ENCODE measurements at regions not wholly inside any gene's neighbourhood (a gene's known extent, or its start where the extent isn't known, plus 50 kb on each side); places are given as distances from the start of the nearest gene placed in this dataset.

DNA sequence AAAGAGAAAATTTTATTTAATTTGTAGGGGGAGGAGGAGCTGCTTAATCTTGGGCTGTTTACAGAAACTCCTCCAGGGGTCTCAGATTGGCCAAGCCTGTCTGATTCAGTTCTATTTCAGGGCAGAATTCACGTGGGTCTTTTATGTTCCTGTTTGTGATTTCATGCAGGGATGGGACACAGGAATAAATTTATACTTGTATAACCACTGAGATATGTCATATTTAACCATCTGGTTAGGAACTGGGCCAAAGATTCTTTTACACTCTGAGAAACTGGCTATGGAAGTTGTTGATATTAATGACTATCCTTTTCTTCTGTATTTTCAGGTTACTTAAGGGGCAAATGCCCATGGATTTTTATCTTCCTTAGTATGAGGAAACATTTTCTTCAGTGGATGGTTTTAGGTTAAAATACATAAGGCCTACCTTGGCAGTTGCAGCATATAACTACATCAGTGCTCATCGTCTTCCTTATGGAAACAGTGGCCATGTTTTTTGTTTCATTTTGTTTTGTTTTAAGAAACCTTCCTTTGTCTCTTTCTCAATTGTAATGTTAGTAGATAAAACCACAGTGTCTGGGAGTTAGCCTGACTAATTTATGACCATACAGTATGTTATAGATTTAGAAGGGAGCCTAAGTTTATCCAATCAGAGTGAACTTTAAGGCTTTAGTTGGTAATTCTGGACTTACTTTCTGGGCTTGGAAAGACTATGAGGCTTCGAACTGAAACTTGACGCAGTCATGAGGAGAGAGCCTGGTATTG is 132.4 kb upstream of the ANO3 start:
- POLR2A ChIA-PET: no interaction called here
- H3K27ac Mint-ChIP-seq: no peak overlapping the region

GRCh38 chr11:26201411-26201810 is 130.5 kb upstream of the ANO3 start:
- no peak for TF ChIP-seq CBFB (CRISPR knock-in tag; IDR thresholded peaks at IDR 0.05; ENCODE audit: low read depth)
- TF ChIP-seq, protein P1, sequence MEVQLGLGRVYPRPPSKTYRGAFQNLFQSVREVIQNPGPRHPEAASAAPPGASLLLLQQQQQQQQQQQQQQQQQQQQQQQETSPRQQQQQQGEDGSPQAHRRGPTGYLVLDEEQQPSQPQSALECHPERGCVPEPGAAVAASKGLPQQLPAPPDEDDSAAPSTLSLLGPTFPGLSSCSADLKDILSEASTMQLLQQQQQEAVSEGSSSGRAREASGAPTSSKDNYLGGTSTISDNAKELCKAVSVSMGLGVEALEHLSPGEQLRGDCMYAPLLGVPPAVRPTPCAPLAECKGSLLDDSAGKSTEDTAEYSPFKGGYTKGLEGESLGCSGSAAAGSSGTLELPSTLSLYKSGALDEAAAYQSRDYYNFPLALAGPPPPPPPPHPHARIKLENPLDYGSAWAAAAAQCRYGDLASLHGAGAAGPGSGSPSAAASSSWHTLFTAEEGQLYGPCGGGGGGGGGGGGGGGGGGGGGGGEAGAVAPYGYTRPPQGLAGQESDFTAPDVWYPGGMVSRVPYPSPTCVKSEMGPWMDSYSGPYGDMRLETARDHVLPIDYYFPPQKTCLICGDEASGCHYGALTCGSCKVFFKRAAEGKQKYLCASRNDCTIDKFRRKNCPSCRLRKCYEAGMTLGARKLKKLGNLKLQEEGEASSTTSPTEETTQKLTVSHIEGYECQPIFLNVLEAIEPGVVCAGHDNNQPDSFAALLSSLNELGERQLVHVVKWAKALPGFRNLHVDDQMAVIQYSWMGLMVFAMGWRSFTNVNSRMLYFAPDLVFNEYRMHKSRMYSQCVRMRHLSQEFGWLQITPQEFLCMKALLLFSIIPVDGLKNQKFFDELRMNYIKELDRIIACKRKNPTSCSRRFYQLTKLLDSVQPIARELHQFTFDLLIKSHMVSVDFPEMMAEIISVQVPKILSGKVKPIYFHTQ (CRISPR knock-in tag; IDR thresholded peaks at IDR 0.05): no peak
- no peak for TF ChIP-seq JAZF1 (CRISPR knock-in tag; IDR thresholded peaks at IDR 0.05)
- TF ChIP-seq IRF2 (CRISPR knock-in tag; IDR thresholded peaks at IDR 0.05; ENCODE audit: borderline replicate concordance, low read depth): no peak
- no peak for TF ChIP-seq ESRRA (CRISPR knock-in tag; IDR thresholded peaks at IDR 0.05; ENCODE audit: borderline replicate concordance)
- no peak for TF ChIP-seq RORB (CRISPR knock-in tag; IDR thresholded peaks at IDR 0.05)
- no peak for TF ChIP-seq NR2C2 (CRISPR knock-in tag; IDR thresholded peaks at IDR 0.05)
- TF ChIP-seq, protein P2, sequence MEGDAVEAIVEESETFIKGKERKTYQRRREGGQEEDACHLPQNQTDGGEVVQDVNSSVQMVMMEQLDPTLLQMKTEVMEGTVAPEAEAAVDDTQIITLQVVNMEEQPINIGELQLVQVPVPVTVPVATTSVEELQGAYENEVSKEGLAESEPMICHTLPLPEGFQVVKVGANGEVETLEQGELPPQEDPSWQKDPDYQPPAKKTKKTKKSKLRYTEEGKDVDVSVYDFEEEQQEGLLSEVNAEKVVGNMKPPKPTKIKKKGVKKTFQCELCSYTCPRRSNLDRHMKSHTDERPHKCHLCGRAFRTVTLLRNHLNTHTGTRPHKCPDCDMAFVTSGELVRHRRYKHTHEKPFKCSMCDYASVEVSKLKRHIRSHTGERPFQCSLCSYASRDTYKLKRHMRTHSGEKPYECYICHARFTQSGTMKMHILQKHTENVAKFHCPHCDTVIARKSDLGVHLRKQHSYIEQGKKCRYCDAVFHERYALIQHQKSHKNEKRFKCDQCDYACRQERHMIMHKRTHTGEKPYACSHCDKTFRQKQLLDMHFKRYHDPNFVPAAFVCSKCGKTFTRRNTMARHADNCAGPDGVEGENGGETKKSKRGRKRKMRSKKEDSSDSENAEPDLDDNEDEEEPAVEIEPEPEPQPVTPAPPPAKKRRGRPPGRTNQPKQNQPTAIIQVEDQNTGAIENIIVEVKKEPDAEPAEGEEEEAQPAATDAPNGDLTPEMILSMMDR (IDR thresholded peaks at IDR 0.05): no peak
- TF ChIP-seq ZNF532 (CRISPR knock-in tag; IDR thresholded peaks at IDR 0.05; ENCODE audit: borderline replicate concordance): no peak
- TF ChIP-seq NFATC4 (CRISPR knock-in tag; IDR thresholded peaks at IDR 0.05): no peak
- H3K27me3 Mint-ChIP-seq (ENCODE audit: low read depth): no peaks in the 10 kb centered on the region
- CTCF ChIA-PET: interaction anchor here (0.9 kb wide), 1 partner anchor 220 kb away, joined by 3 read pairs; no protein-coding TSS in a partner anchor
- no peak overlapping the region for H3K27ac Mint-ChIP-seq
- DNase-seq (ENCODE audit: low spot score): no peak
- no peaks in the 10 kb centered on the region for H3K36me3 Mint-ChIP-seq
- ATAC-seq: no peak
- no peaks in the 10 kb centered on the region for H3K4me1 Mint-ChIP-seq
- POLR2A ChIA-PET: interaction anchor here (0.7 kb wide), 1 partner anchor 8 kb away, joined by 4 read pairs; no protein-coding TSS in a partner anchor
- H3K4me3 Mint-ChIP-seq: no peak overlapping the region
- peaks cover 4% of the 10 kb centered on the region for H3K9me3 Mint-ChIP-seq

More for the DNA sequence above, 132.4 kb upstream of the ANO3 start:
- H3K4me3 Mint-ChIP-seq: no peak overlapping the region
- peaks cover 4% of the 10 kb centered on the region for H3K9me3 Mint-ChIP-seq
- no peaks in the 10 kb centered on the region for H3K27me3 Mint-ChIP-seq (ENCODE audit: low read depth)
- no peak for TF ChIP-seq CREB1 (CRISPR knock-in tag; IDR thresholded peaks at IDR 0.05)
- no peak for TF ChIP-seq ZBTB43 (CRISPR knock-in tag; IDR thresholded peaks at IDR 0.05)
- TF ChIP-seq OVOL2 (CRISPR knock-in tag; IDR thresholded peaks at IDR 0.05; ENCODE audit: borderline replicate concordance): no peak
- no peak for TF ChIP-seq ATF2 (CRISPR knock-in tag; IDR thresholded peaks at IDR 0.05; ENCODE audit: borderline replicate concordance, low read depth)
- TF ChIP-seq, protein P3, sequence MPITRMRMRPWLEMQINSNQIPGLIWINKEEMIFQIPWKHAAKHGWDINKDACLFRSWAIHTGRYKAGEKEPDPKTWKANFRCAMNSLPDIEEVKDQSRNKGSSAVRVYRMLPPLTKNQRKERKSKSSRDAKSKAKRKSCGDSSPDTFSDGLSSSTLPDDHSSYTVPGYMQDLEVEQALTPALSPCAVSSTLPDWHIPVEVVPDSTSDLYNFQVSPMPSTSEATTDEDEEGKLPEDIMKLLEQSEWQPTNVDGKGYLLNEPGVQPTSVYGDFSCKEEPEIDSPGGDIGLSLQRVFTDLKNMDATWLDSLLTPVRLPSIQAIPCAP (CRISPR knock-in tag; IDR thresholded peaks at IDR 0.05): no peak
- no peak for TF ChIP-seq NFATC4 (CRISPR knock-in tag; IDR thresholded peaks at IDR 0.05)
- TF ChIP-seq, protein P4, sequence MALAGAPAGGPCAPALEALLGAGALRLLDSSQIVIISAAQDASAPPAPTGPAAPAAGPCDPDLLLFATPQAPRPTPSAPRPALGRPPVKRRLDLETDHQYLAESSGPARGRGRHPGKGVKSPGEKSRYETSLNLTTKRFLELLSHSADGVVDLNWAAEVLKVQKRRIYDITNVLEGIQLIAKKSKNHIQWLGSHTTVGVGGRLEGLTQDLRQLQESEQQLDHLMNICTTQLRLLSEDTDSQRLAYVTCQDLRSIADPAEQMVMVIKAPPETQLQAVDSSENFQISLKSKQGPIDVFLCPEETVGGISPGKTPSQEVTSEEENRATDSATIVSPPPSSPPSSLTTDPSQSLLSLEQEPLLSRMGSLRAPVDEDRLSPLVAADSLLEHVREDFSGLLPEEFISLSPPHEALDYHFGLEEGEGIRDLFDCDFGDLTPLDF (CRISPR knock-in tag; IDR thresholded peaks at IDR 0.05): no peak
- DNase-seq (ENCODE audit: low spot score) (no peak), ATAC-seq (no peak)
- no peaks in the 10 kb centered on the region for H3K4me1 Mint-ChIP-seq
- CTCF ChIA-PET: no interaction called here
- H3K36me3 Mint-ChIP-seq: no peaks in the 10 kb centered on the region
